ENCODE measurements at regions not wholly inside any gene's neighbourhood (a gene's known extent, or its start where the extent isn't known, plus 50 kb on each side); places are given as distances from the start of the nearest gene placed in this dataset.

DNA sequence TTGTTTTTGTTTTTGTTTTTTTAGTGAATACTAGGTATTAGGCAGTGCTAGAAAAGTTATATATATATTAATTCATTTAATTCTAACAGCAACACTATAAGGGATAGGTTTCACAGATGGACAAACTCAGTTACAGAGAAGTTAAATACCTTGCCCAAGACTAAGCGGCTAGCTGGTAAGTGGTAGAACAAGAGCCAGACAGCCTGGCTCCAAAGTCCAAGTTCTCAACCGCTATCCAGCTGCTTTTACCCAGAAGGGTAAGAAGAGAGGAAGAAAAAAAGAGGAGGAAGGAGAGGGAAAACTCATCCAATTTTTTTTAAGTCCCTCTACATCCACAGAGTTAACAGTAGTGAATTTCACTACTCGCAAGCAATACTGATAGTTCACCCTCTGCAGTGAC lies 217.0 kb downstream of the SPRY2 start:
- TF ChIP-seq, protein P1, sequence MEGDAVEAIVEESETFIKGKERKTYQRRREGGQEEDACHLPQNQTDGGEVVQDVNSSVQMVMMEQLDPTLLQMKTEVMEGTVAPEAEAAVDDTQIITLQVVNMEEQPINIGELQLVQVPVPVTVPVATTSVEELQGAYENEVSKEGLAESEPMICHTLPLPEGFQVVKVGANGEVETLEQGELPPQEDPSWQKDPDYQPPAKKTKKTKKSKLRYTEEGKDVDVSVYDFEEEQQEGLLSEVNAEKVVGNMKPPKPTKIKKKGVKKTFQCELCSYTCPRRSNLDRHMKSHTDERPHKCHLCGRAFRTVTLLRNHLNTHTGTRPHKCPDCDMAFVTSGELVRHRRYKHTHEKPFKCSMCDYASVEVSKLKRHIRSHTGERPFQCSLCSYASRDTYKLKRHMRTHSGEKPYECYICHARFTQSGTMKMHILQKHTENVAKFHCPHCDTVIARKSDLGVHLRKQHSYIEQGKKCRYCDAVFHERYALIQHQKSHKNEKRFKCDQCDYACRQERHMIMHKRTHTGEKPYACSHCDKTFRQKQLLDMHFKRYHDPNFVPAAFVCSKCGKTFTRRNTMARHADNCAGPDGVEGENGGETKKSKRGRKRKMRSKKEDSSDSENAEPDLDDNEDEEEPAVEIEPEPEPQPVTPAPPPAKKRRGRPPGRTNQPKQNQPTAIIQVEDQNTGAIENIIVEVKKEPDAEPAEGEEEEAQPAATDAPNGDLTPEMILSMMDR (IDR thresholded peaks at IDR 0.05): no peak
- TF ChIP-seq POLR2A (IDR thresholded peaks at IDR 0.05) (no peak), EP300 (IDR thresholded peaks at IDR 0.05) (no peak)

Measured in ovary (tissue), 3 donors.